ENCODE measurements at regions not wholly inside any gene's neighbourhood (a gene's known extent, or its start where the extent isn't known, plus 50 kb on each side); places are given as distances from the start of the nearest gene placed in this dataset.
"Not testable (repeated sequence)": the region's sequence is repeated elsewhere in the genome, so short reads cannot be mapped to it uniquely, and the experiment has no call there.

DNA sequence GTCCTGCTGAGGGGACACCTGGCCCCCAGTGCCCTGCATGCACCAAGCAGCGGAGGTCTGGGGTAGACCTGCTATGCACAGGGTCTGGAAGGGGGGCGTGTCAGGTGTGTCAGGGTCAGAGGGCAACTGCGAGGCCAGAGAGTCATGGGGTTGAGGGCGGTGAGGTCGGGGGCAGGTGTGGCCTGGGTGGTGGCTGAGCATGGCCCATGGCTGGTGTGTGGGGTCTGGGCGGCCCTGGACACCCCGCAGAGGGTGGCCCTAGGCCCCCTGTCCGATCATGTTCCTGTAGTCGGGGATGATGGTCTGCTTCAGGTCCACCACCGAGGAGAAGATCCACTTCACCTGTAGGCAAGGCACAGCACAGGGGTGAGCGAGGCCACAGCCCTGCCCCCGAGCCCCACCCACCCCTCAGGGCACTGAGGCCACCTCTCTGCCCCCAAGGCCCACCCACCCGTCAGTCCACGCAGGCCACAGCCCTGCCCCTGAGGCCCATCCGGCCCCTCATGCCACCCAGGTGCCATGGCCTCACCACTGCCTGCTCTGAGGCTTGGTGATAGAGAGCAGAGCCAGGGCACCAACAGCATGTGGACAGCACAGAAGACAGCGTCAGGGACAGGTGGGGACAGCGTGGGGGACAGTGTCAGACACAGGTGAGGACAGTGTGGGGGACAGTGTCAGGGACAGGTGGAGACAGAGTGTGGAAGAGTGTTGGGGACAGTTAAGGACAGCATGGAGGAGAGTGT, 211.3 kb downstream of the TMEM121 start:
- no peak for ATAC-seq (ENCODE audit: insufficient number of reproducible peaks, low FRiP score, low read depth)
- H3K27me3 ChIP-seq (replicated peaks; ENCODE audit: insufficient read depth) = no peaks in the 10 kb centered on the region
- no peak overlapping the region for H3K27ac ChIP-seq
- H3K4me3 ChIP-seq = no peak overlapping the region
- no peaks in the 10 kb centered on the region for H3K9me3 ChIP-seq
- TF ChIP-seq, protein P1, sequence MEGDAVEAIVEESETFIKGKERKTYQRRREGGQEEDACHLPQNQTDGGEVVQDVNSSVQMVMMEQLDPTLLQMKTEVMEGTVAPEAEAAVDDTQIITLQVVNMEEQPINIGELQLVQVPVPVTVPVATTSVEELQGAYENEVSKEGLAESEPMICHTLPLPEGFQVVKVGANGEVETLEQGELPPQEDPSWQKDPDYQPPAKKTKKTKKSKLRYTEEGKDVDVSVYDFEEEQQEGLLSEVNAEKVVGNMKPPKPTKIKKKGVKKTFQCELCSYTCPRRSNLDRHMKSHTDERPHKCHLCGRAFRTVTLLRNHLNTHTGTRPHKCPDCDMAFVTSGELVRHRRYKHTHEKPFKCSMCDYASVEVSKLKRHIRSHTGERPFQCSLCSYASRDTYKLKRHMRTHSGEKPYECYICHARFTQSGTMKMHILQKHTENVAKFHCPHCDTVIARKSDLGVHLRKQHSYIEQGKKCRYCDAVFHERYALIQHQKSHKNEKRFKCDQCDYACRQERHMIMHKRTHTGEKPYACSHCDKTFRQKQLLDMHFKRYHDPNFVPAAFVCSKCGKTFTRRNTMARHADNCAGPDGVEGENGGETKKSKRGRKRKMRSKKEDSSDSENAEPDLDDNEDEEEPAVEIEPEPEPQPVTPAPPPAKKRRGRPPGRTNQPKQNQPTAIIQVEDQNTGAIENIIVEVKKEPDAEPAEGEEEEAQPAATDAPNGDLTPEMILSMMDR (IDR thresholded peaks at IDR 0.05) = no peak
- H3K4me1 ChIP-seq (ENCODE audit: control insufficient read depth in 1 of 2, low read depth in 2 of 2) = no peaks in the 10 kb centered on the region
- no peak for DNase-seq (ENCODE audit: low spot score)
- no peaks in the 10 kb centered on the region for H3K36me3 ChIP-seq

DNA sequence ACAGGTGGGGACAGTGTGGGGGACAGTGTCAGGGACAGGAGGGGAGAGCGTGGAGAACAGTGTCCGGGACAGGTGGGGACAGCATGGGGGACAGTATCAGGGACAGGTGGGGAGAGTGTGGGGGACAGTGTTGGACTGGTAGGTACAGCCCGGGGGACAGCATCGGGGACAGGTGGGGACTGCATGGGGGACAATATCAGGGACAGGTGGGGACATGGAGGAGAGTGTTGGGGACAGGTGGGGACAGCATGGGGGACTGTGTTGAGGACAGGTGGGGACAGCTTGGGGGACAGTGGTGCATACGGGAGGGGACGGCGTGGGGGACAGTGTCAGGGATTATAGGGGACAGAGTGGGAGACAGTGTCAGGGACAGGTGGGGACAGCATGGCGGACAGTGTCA, 212.3 kb downstream of the TMEM121 start:
- ATAC-seq (ENCODE audit: insufficient number of reproducible peaks, low FRiP score, low read depth) (no peak), DNase-seq (ENCODE audit: low spot score) (no peak)
- no peaks in the 10 kb centered on the region for H3K9me3 ChIP-seq
- no peaks in the 10 kb centered on the region for H3K27me3 ChIP-seq (replicated peaks; ENCODE audit: insufficient read depth)
- H3K36me3 ChIP-seq = no peaks in the 10 kb centered on the region
- H3K4me1 ChIP-seq (ENCODE audit: control insufficient read depth in 1 of 2, low read depth in 2 of 2) = no peaks in the 10 kb centered on the region
- no peak overlapping the region for H3K4me3 ChIP-seq
- TF ChIP-seq, protein P1 (IDR thresholded peaks at IDR 0.05) = no peak
- H3K27ac ChIP-seq = no peak overlapping the region

DNA sequence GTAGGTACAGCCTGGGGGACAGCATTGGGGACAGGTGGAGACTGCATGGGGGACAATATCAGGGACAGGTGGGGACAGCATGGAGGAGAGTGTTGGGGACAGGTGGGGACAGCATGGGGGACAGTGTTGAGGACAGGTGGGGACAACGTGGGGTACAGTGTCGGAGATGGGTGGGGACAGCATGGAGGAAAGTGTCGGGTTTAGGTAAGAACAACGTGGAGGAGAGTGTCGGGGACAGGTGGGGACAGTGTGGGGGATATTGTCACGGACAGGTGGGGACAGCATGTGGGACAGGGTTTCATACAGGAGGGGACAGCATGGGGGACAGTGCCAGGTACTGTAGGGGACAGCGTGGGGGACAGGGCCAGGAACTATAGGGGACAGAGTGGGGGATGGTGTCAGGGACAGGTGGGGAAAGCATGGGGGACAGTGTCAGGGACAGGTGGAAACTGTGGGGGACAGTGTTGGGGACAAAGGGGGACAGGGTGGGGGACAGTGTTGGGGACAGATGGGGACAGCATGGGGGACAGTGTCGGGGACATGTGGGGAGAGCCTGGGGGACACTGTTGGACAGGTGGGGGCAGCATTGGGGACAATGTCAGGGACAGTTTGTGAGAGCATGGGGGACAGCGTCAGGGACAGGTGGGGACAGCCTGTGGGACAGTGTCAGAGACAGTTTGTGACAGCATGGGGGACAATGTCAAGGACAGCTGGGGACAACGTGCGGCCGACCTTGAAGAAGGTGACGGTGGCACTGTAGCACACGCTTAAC, 213.1 kb downstream of the TMEM121 start:
- Histone ChIP-seq H3K4me1 (ENCODE audit: control insufficient read depth in 1 of 2, low read depth in 2 of 2) (no peaks in the 10 kb centered on the region), H3K36me3 (no peaks in the 10 kb centered on the region), H3K9me3 (no peaks in the 10 kb centered on the region), H3K4me3 (no peak overlapping the region), H3K27ac (no peak overlapping the region), H3K27me3 (replicated peaks; ENCODE audit: insufficient read depth) (no peaks in the 10 kb centered on the region)
- TF ChIP-seq, protein P1 (IDR thresholded peaks at IDR 0.05) = no peak
- no peak for ATAC-seq (ENCODE audit: insufficient number of reproducible peaks, low FRiP score, low read depth)
- DNase-seq (ENCODE audit: low spot score) = no peak

DNA sequence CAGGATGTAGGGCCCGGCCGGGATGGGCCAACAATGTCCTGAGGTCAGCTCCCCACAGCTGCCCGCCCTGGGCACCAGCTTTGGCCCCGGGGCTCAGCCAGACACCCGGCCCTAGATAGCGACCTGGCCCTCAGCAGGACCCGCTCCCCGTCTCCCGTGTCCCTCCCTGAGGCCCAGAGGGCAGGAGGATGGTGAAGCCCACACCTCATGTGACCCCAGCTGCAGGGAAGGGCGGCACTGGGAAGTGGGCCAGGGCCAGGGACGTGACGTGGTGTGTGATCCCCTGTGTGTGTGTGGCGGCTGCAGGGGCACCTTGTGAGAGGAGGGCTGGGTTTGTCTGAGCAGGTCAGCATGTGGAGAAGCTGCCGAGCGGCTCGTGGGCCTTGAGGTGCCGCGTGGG, 213.9 kb downstream of the TMEM121 start:
- DNase-seq (ENCODE audit: low spot score); ATAC-seq (ENCODE audit: insufficient number of reproducible peaks, low FRiP score, low read depth); H3K4me1 ChIP-seq (ENCODE audit: control insufficient read depth in 1 of 2, low read depth in 2 of 2); H3K27me3 ChIP-seq (replicated peaks; ENCODE audit: insufficient read depth); H3K4me3 ChIP-seq; H3K27ac ChIP-seq; H3K9me3 ChIP-seq; H3K36me3 ChIP-seq: not testable (repeated sequence)

DNA sequence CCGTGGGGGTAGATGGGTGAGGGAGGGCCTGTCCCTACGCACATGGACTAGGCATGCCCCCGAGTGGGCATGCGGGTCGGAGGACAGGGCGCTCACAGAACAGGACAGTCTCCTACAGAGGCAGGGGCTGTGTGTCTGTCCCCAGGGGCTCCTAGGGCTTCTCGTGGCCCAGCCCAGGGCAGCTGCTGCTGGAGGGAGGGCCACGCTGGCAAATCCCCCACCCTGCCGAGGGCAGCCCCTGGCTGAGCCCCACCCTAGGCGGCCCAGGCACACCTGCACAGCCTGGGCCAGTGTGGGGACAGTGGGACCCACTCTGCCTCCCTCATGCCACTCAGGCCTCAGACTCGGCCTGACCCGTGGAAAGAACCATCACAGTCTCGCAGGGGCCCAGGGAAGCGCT, 214.6 kb downstream of the TMEM121 start:
- not testable (repeated sequence) for DNase-seq (ENCODE audit: low spot score); H3K4me3 ChIP-seq; H3K9me3 ChIP-seq; H3K4me1 ChIP-seq (ENCODE audit: control insufficient read depth in 1 of 2, low read depth in 2 of 2); H3K36me3 ChIP-seq; ATAC-seq (ENCODE audit: insufficient number of reproducible peaks, low FRiP score, low read depth); H3K27me3 ChIP-seq (replicated peaks; ENCODE audit: insufficient read depth); H3K27ac ChIP-seq

DNA sequence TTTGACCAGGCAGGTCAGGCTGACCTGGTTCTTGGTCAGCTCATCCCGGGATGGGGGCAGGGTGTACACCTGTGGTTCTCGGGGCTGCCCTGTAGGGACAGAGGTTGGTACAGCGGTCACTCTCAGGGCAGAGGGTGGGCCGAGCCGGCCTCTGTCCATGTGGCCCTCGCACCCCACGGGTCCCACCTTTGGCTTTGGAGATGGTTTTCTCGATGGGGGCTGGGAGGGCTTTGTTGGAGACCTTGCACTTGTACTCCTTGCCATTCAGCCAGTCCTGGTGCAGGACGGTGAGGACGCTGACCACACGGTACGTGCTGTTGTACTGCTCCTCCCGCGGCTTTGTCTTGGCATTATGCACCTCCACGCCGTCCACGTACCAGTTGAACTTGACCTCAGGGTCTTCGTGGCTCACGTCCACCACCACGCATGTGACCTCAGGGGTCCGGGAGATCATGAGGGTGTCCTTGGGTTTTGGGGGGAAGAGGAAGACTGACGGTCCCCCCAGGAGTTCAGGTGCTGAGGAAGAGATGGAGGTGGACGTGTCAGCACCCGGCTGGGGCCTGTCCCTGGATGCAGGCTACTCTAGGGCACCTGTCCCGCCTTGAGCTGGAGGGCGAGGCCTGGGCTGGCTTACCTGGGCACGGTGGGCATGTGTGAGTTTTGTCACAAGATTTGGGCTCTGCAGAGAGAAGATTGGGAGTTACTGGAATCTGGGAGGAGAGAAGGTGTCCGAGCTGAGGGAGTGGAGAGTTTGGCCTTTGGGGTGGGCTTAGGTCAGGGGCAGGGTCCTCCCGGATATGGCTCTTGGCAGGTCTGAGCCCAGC, 215.5 kb downstream of the TMEM121 start:
- not testable (repeated sequence) for H3K9me3 ChIP-seq; H3K4me1 ChIP-seq (ENCODE audit: control insufficient read depth in 1 of 2, low read depth in 2 of 2); H3K36me3 ChIP-seq; H3K27me3 ChIP-seq (replicated peaks; ENCODE audit: insufficient read depth); DNase-seq (ENCODE audit: low spot score); ATAC-seq (ENCODE audit: insufficient number of reproducible peaks, low FRiP score, low read depth); H3K4me3 ChIP-seq; H3K27ac ChIP-seq
